ENCODE measurements at regions not wholly inside any gene's neighbourhood (a gene's known extent, or its start where the extent isn't known, plus 50 kb on each side); places are given as distances from the start of the nearest gene placed in this dataset.

- intact Hi-C loops (cut with micrococcal nuclease): no loop called here
- DNase-seq: no peak
- no peak for ATAC-seq (ENCODE audit: low read depth)
- H3K36me3 ChIP-seq (replicated peaks in 1 of 2; ENCODE audit: control extremely low read depth in 1 of 2, control insufficient read depth in 1 of 2, extremely low read depth in 1 of 2, insufficient read depth in 2 of 2, low read length in 1 of 2): no peaks in the 10 kb centered on the region
- H3K79me2 ChIP-seq (ENCODE audit: control insufficient read depth, insufficient read depth, low read length): no peaks in the 10 kb centered on the region
- H3K27me3 ChIP-seq (replicated peaks in 1 of 4; ENCODE audit: control extremely low read depth in 1 of 4, control insufficient read depth in 3 of 4, insufficient read depth in 4 of 4, low read length in 3 of 4): peaks cover 0 to 4% (median 2%) of the 10 kb centered on the region in 4 experiments
- Mint-ChIP-seq H3K27ac (no peak overlapping the region), H3K4me1 (no peaks in the 10 kb centered on the region), H3K9me3 (ENCODE audit: insufficient read depth) (no peaks in the 10 kb centered on the region), H3K27me3 (peaks cover 7% of the 10 kb centered on the region), H3K4me3 (no peak overlapping the region)
- no peak overlapping the region for H3K4me3 ChIP-seq (ENCODE audit: control extremely low read depth in 1 of 5, extremely low read depth in 1 of 5, insufficient read depth in 1 of 5, low read depth in 2 of 5, low read length in 4 of 5)
- no peak overlapping the region for H3K4me2 ChIP-seq (replicated peaks; ENCODE audit: low read depth, low read length, poor library complexity, severe bottlenecking)
- H3K9me3 ChIP-seq (ENCODE audit: control extremely low read depth in 1 of 3, control insufficient read depth in 2 of 3, insufficient read depth in 1 of 3, low read length in 2 of 3): peaks cover 0 to 3% (median 0%) of the 10 kb centered on the region in 3 donors
- TF ChIP-seq CTCF (IDR thresholded peaks at IDR 0.05) (no peak), EZH2 (IDR thresholded peaks at IDR 0.05; ENCODE audit: borderline replicate concordance, insufficient read depth, low read depth, low read length, poor library complexity, severe bottlenecking) (no peak)
- ChIA-PET CTCF (no interaction called here), POLR2A (no interaction called here)
- H3K9ac ChIP-seq (ENCODE audit: low read length): no peak overlapping the region
- no peaks in the 10 kb centered on the region for H4K20me1 ChIP-seq (ENCODE audit: control insufficient read depth, insufficient read depth, low read length, poor library complexity, severe bottlenecking)
- no peaks in the 10 kb centered on the region for H3K4me1 ChIP-seq (ENCODE audit: control insufficient read depth in 2 of 2, insufficient read depth in 2 of 2, low read length in 2 of 2)
- no peak overlapping the region for H2AFZ ChIP-seq (ENCODE audit: insufficient read depth, low read depth, low read length, poor library complexity, severe bottlenecking)
- no peak overlapping the region for H3K27ac ChIP-seq (ENCODE audit: low read length in 2 of 2)
These were observed 370.6 kb upstream of the PROX1 start for GRCh38 chr1:213617133-213617532.

GRCh38 chr1:213618094-213618493 lies 369.7 kb upstream of the PROX1 start:
- TF ChIP-seq EZH2 (IDR thresholded peaks at IDR 0.05; ENCODE audit: borderline replicate concordance, insufficient read depth, low read depth, low read length, poor library complexity, severe bottlenecking) (no peak), CTCF (IDR thresholded peaks at IDR 0.05) (no peak)
- Histone ChIP-seq H3K4me2 (replicated peaks; ENCODE audit: low read depth, low read length, poor library complexity, severe bottlenecking) (no peak overlapping the region), H3K4me3 (ENCODE audit: control extremely low read depth in 1 of 5, extremely low read depth in 1 of 5, insufficient read depth in 1 of 5, low read depth in 2 of 5, low read length in 4 of 5) (no peak overlapping the region), H3K27me3 (replicated peaks in 1 of 4; ENCODE audit: control extremely low read depth in 1 of 4, control insufficient read depth in 3 of 4, insufficient read depth in 4 of 4, low read length in 3 of 4) (peaks cover 0 to 4% (median 2%) of the 10 kb centered on the region in 4 experiments), H3K9me3 (ENCODE audit: control extremely low read depth in 1 of 3, control insufficient read depth in 2 of 3, insufficient read depth in 1 of 3, low read length in 2 of 3) (peaks cover 0 to 9% (median 0%) of the 10 kb centered on the region in 3 donors), H3K36me3 (replicated peaks in 1 of 2; ENCODE audit: control extremely low read depth in 1 of 2, control insufficient read depth in 1 of 2, extremely low read depth in 1 of 2, insufficient read depth in 2 of 2, low read length in 1 of 2) (no peaks in the 10 kb centered on the region), H3K27ac (ENCODE audit: low read length in 2 of 2) (no peak overlapping the region), H2AFZ (ENCODE audit: insufficient read depth, low read depth, low read length, poor library complexity, severe bottlenecking) (no peak overlapping the region), H3K79me2 (ENCODE audit: control insufficient read depth, insufficient read depth, low read length) (no peaks in the 10 kb centered on the region), H3K4me1 (ENCODE audit: control insufficient read depth in 2 of 2, insufficient read depth in 2 of 2, low read length in 2 of 2) (no peaks in the 10 kb centered on the region), H4K20me1 (ENCODE audit: control insufficient read depth, insufficient read depth, low read length, poor library complexity, severe bottlenecking) (no peaks in the 10 kb centered on the region), H3K9ac (ENCODE audit: low read length) (no peak overlapping the region)
- Mint-ChIP-seq H3K4me3 (no peak overlapping the region), H3K9me3 (ENCODE audit: insufficient read depth) (no peaks in the 10 kb centered on the region), H3K27ac (no peak overlapping the region), H3K27me3 (peaks cover 7% of the 10 kb centered on the region), H3K4me1 (no peaks in the 10 kb centered on the region)
- DNase-seq (no peak), ATAC-seq (ENCODE audit: low read depth) (no peak)
- POLR2A ChIA-PET: no interaction called here
- 50% methylated on average over 1 of the region's 1 CpG for WGBS (ENCODE audit: insufficient coverage)
- CTCF ChIA-PET: no interaction called here
- intact Hi-C loops (cut with micrococcal nuclease): no loop called here

All from B cell (primary cell).